ENCODE measurements at regions not wholly inside any gene's neighbourhood (a gene's known extent, or its start where the extent isn't known, plus 50 kb on each side); places are given as distances from the start of the nearest gene placed in this dataset.

DNA sequence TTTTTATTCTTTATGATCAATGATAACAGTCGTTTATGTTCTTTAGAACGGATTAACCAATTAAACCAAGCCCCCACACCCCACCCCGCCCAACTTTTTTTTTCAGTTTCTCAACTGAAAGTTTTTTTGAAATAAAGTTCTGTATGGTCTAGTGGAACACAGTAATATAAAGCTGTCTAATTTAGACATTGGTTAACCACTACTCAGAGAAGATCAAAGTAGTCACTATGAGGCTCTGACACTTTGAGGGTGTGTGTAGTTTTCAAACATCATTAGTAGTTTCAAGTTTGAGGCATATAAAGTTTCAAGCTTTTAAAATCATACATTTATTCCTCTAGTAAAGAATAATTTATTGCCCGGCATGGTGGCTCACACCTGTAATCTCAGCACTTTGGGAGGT lies 413.2 kb downstream of the EFNB2 start:
- TF ChIP-seq EGR1 (IDR thresholded peaks at IDR 0.05; ENCODE audit: low read depth) (no peak), CEBPB (IDR thresholded peaks at IDR 0.05; ENCODE audit: low read depth) (no peak), TCF7L2 (IDR thresholded peaks at IDR 0.05; ENCODE audit: borderline replicate concordance, extremely low read depth, insufficient read depth, insufficient read length) (no peak), JUND (IDR thresholded peaks at IDR 0.05) (no peak), RAD21 (IDR thresholded peaks at IDR 0.05; ENCODE audit: low read depth) (no peak), POLR2AphosphoS5 (IDR thresholded peaks at IDR 0.05; ENCODE audit: low read depth, low read length) (no peak), POLR2A (IDR thresholded peaks at IDR 0.05; ENCODE audit: borderline replicate concordance, extremely low read depth, insufficient read depth, insufficient read length) (no peak), SRF (IDR thresholded peaks at IDR 0.05; ENCODE audit: low read depth) (no peak), EZH2 (IDR thresholded peaks at IDR 0.05) (no peak), CBX3 (IDR thresholded peaks at IDR 0.05; ENCODE audit: low read depth) (no peak)
- TF ChIP-seq, protein P1, sequence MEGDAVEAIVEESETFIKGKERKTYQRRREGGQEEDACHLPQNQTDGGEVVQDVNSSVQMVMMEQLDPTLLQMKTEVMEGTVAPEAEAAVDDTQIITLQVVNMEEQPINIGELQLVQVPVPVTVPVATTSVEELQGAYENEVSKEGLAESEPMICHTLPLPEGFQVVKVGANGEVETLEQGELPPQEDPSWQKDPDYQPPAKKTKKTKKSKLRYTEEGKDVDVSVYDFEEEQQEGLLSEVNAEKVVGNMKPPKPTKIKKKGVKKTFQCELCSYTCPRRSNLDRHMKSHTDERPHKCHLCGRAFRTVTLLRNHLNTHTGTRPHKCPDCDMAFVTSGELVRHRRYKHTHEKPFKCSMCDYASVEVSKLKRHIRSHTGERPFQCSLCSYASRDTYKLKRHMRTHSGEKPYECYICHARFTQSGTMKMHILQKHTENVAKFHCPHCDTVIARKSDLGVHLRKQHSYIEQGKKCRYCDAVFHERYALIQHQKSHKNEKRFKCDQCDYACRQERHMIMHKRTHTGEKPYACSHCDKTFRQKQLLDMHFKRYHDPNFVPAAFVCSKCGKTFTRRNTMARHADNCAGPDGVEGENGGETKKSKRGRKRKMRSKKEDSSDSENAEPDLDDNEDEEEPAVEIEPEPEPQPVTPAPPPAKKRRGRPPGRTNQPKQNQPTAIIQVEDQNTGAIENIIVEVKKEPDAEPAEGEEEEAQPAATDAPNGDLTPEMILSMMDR (IDR thresholded peaks at IDR 0.05 in 2 of 3, conservative IDR thresholded peaks at IDR 0.05 in 1 of 3; ENCODE audit: borderline replicate concordance in 1 of 3, insufficient read depth in 1 of 3, low read depth in 2 of 3, low read length in 2 of 3), result no peak
- TF ChIP-seq, protein P2, sequence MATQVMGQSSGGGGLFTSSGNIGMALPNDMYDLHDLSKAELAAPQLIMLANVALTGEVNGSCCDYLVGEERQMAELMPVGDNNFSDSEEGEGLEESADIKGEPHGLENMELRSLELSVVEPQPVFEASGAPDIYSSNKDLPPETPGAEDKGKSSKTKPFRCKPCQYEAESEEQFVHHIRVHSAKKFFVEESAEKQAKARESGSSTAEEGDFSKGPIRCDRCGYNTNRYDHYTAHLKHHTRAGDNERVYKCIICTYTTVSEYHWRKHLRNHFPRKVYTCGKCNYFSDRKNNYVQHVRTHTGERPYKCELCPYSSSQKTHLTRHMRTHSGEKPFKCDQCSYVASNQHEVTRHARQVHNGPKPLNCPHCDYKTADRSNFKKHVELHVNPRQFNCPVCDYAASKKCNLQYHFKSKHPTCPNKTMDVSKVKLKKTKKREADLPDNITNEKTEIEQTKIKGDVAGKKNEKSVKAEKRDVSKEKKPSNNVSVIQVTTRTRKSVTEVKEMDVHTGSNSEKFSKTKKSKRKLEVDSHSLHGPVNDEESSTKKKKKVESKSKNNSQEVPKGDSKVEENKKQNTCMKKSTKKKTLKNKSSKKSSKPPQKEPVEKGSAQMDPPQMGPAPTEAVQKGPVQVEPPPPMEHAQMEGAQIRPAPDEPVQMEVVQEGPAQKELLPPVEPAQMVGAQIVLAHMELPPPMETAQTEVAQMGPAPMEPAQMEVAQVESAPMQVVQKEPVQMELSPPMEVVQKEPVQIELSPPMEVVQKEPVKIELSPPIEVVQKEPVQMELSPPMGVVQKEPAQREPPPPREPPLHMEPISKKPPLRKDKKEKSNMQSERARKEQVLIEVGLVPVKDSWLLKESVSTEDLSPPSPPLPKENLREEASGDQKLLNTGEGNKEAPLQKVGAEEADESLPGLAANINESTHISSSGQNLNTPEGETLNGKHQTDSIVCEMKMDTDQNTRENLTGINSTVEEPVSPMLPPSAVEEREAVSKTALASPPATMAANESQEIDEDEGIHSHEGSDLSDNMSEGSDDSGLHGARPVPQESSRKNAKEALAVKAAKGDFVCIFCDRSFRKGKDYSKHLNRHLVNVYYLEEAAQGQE (IDR thresholded peaks at IDR 0.05; ENCODE audit: low read depth), result no peak

All from HCT116 (cell line).